A549 (cell line): ENCODE measurements at regions not wholly inside any gene's neighbourhood (a gene's known extent, or its start where the extent isn't known, plus 50 kb on each side); places are given as distances from the start of the nearest gene placed in this dataset.

ENCODE experiments used
- CHD2 ChIP-seq: fragments of 150-350 bp; IDR thresholded peaks from 2 replicates; pipeline ENCODE4 v1.6.1; 2014; ENCODE audit warnings: low read length; ENCODE audit not compliant: partially characterized antibody
- EP300 ChIP-seq, 2 experiments: fragments of >200 bp; sonication (Bioruptor Twin); formaldehyde crosslinking; IDR thresholded peaks; 2 replicates in 1 of 2; 3 replicates in 1 of 2; pipeline ENCODE4 v1.6.1; 2016 to 2017
- POLR2A ChIP-seq: IDR thresholded peaks from 2 replicates; pipeline ENCODE4 v1.6.1; 2012; ENCODE audit warnings: mild to moderate bottlenecking, low read length
- TF ChIP-seq, protein P1 (sequence below): fragments of >200 bp; sonication (Bioruptor Twin); formaldehyde crosslinking; IDR thresholded peaks from 3 replicates; pipeline ENCODE4 v1.5.1; 2016
- TF ChIP-seq, protein P2 (sequence below): fragments of 150-350 bp; IDR thresholded peaks from 2 replicates; pipeline ENCODE4 v1.6.1; 2014; ENCODE audit warnings: low read depth, mild to moderate bottlenecking, low read length

DNA sequence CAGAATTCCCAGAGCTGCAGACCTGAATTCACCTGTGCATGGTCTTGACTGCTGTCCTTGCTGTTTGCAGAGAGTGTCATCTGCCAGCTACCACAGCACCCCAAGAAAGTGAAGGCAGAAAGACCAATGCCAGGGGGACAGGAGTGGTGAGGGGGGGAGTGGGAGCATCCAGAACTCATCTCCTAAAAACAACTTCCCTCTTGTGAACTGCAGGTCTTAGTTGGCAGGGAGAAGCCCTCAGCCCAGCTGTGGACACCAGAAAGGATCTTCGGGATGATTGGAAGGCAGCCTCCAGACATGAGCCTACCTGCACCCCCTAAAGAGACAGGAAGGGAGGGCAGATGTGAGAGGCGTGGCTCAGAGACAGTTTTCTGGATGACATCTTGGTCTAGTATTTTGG lies 615.8 kb upstream of the MGMT start:
- TF ChIP-seq CHD2 (no peak), EP300 (IDR thresholded peaks at IDR 0.05) (no peak), POLR2A (no peak)
- TF ChIP-seq, protein P1, sequence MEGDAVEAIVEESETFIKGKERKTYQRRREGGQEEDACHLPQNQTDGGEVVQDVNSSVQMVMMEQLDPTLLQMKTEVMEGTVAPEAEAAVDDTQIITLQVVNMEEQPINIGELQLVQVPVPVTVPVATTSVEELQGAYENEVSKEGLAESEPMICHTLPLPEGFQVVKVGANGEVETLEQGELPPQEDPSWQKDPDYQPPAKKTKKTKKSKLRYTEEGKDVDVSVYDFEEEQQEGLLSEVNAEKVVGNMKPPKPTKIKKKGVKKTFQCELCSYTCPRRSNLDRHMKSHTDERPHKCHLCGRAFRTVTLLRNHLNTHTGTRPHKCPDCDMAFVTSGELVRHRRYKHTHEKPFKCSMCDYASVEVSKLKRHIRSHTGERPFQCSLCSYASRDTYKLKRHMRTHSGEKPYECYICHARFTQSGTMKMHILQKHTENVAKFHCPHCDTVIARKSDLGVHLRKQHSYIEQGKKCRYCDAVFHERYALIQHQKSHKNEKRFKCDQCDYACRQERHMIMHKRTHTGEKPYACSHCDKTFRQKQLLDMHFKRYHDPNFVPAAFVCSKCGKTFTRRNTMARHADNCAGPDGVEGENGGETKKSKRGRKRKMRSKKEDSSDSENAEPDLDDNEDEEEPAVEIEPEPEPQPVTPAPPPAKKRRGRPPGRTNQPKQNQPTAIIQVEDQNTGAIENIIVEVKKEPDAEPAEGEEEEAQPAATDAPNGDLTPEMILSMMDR, result no peak
- TF ChIP-seq, protein P2, sequence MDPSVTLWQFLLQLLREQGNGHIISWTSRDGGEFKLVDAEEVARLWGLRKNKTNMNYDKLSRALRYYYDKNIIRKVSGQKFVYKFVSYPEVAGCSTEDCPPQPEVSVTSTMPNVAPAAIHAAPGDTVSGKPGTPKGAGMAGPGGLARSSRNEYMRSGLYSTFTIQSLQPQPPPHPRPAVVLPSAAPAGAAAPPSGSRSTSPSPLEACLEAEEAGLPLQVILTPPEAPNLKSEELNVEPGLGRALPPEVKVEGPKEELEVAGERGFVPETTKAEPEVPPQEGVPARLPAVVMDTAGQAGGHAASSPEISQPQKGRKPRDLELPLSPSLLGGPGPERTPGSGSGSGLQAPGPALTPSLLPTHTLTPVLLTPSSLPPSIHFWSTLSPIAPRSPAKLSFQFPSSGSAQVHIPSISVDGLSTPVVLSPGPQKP, result no peak
